Omental fat pad (tissue), 3 donors: ENCODE measurements at regions not wholly inside any gene's neighbourhood (a gene's known extent, or its start where the extent isn't known, plus 50 kb on each side); places are given as distances from the start of the nearest gene placed in this dataset.

ENCODE experiments used
- ATAC-seq: fragments of 150-250 bp; one replicate; pipeline ENCODE4 v1.9.1; 2016; ENCODE audit warnings: mild to moderate bottlenecking, moderate library complexity; ENCODE audit not compliant: low FRiP score
- DNase-seq: peaks from one replicate; pipeline ENCODE4 v3.0.0-alpha.2; 2019; ENCODE audit warnings: low spot score
- CTCF ChIP-seq, 3 donors: fragments of 450-650 bp; IDR thresholded peaks; one replicate each; pipeline ENCODE4 v1.5.1; 2016 to 2017; ENCODE audit warnings: antibody characterized with exemption in 3 of 3, mild to moderate bottlenecking in 3 of 3, moderate library complexity in 2 of 3

GRCh38 chr6:134117409-134117808 is 65.0 kb upstream of the SLC2A12 start:
- TF ChIP-seq CTCF (IDR thresholded peaks at IDR 0.05): no peak
- ATAC-seq: no peak
- no peak for DNase-seq

- ATAC-seq (no peak), DNase-seq (no peak)
- no peak for TF ChIP-seq CTCF (IDR thresholded peaks at IDR 0.05)
Measured at GRCh38 chr6:134115715-134116074, 63.3 kb upstream of the SLC2A12 start.

GRCh38 chr6:134114918-134115714 is 62.7 kb upstream of the SLC2A12 start:
- TF ChIP-seq CTCF (IDR thresholded peaks at IDR 0.05): no peak
- ATAC-seq (peak; percentile 16), DNase-seq (no peak)

- no peak for TF ChIP-seq CTCF (IDR thresholded peaks at IDR 0.05)
- DNase-seq (no peak), ATAC-seq (no peak)
Measured at GRCh38 chr6:134114489-134114888, 62.1 kb upstream of the SLC2A12 start.

- DNase-seq (no peak), ATAC-seq (no peak)
- no peak for TF ChIP-seq CTCF (IDR thresholded peaks at IDR 0.05)
Measured at GRCh38 chr6:134111726-134112125, 59.3 kb upstream of the SLC2A12 start.

GRCh38 chr6:134111062-134111677 is 58.7 kb upstream of the SLC2A12 start:
- ATAC-seq: no peak
- no peak for DNase-seq
- TF ChIP-seq CTCF (IDR thresholded peaks at IDR 0.05): no peak

- TF ChIP-seq CTCF (IDR thresholded peaks at IDR 0.05): no peak
- ATAC-seq: no peak
- DNase-seq: no peak
Measured at GRCh38 chr6:134106702-134107101, 54.3 kb upstream of the SLC2A12 start.
